Stomach (tissue), 8 donors: ENCODE measurements at regions not wholly inside any gene's neighbourhood (a gene's known extent, or its start where the extent isn't known, plus 50 kb on each side); places are given as distances from the start of the nearest gene placed in this dataset.
A peak's percentile ranks its signal among the peaks of the same experiment; 100 is the strongest.

Experiments used
- DNase-seq, 2 donors: peaks; one replicate each; pipeline versions ENCODE4 v3.0.0 to v3.0.0-alpha.2; 2013 to 2019
- H3K27ac ChIP-seq, 5 donors: fragments of 200-600 bp in 4 of 5; sonication (generic) in 4 of 5; one replicate each; pipeline ENCODE4 v1.5.1; 2013 to 2019; ENCODE audit warnings: mild to moderate bottlenecking in 1 of 5, moderate library complexity in 1 of 5
- H3K27me3 ChIP-seq, 3 donors: fragments of 200-600 bp; sonication (generic); one replicate each; pipeline ENCODE4 v1.5.1; 2017 to 2019; ENCODE audit warnings: mixed run types in 1 of 3
- H3K36me3 ChIP-seq, 4 donors: fragments of 200-600 bp; sonication (generic); 1 replicate in 3 of 4; 2 replicates in 1 of 4; pipeline ENCODE4 v1.5.1; 2016 to 2019
- H3K4me1 ChIP-seq, 4 donors: fragments of 200-600 bp; sonication (generic); one replicate each; pipeline ENCODE4 v1.5.1; 2016 to 2019
- H3K4me3 ChIP-seq, 4 donors: fragments of 200-600 bp; sonication (generic) in 3 of 4; one replicate each; pipeline ENCODE4 v1.5.1; 2016 to 2019; ENCODE audit warnings: mild to moderate bottlenecking in 1 of 4
- H3K9me3 ChIP-seq, 4 donors: fragments of 200-600 bp; sonication (generic); one replicate each; pipeline ENCODE4 v1.5.1; 2016 to 2019
- CTCF ChIP-seq, 7 experiments: fragments of 450-650 bp in 4 of 7; fragments of 200-600 bp in 3 of 7; sonication (generic) in 3 of 7; IDR thresholded peaks; one replicate each; pipeline ENCODE4 v1.5.1; 2016 to 2019; ENCODE audit warnings: antibody characterized with exemption in 7 of 7, control low read depth in 2 of 7, mild to moderate bottlenecking in 1 of 7
- EP300 ChIP-seq: sonication (generic); formaldehyde crosslinking; IDR thresholded peaks from one replicate; pipeline ENCODE4 v1.6.1; 2017; ENCODE audit warnings: antibody characterized with exemption
- POLR2A ChIP-seq, 4 donors: fragments of 450-650 bp; IDR thresholded peaks; one replicate each; pipeline ENCODE4 v1.6.1; 2016; ENCODE audit warnings: antibody characterized with exemption in 4 of 4, control low read depth in 2 of 4, mild to moderate bottlenecking in 1 of 4, moderate library complexity in 1 of 4
- POLR2AphosphoS5 ChIP-seq, 3 donors: sonication (generic); formaldehyde crosslinking; IDR thresholded peaks; one replicate each; pipeline ENCODE4 v1.6.1; 2016; ENCODE audit warnings: antibody characterized with exemption in 3 of 3
- WGBS, 5 donors: extraction: QIAGEN DNeasy Blood & Tissue Kit in 3 of 5; methylation state at CpG; one replicate each; pipeline versions ENCODE4 v1.1.5 to v1.1.7; 2013 to 2018; 5-methylcytosine and 5-hydroxymethylcytosine counted together
- intact Hi-C: fragments of 100-400 bp; cut with DNase I; formaldehyde crosslinking; loops from one replicate; pipeline ENCODE4 v1.15.1; 2023; ENCODE audit warnings: low total_unique reads
- donor health status: healthy with polysubstance abuse.
- donor health status: Bipolar disorder and iron deficiency.
- donor health status: healthy.

- intact Hi-C loops, result no loop called here
- H3K27ac ChIP-seq, result no peak overlapping the region
- no peaks in the 10 kb centered on the region for H3K4me1 ChIP-seq
- DNase-seq, result peak; percentile 35 to 63
- TF ChIP-seq POLR2A (IDR thresholded peaks at IDR 0.05) (no peak), POLR2AphosphoS5 (IDR thresholded peaks at IDR 0.05) (peak in 1 of 3 donors; percentile 27), CTCF (IDR thresholded peaks at IDR 0.05) (no peak), EP300 (no peak)
- H3K27me3 ChIP-seq, result no peaks in the 10 kb centered on the region
- no peaks in the 10 kb centered on the region for H3K36me3 ChIP-seq
- no peaks in the 10 kb centered on the region for H3K9me3 ChIP-seq
- no peak overlapping the region for H3K4me3 ChIP-seq
- WGBS, 5 donors, result 23 to 61% (median 47%) methylated on average over 2 of the region's 2 CpGs
Measured at GRCh38 chr15:45863881-45864580, 229.2 kb downstream of the SQOR start.

- no peak for TF ChIP-seq EP300
- TF ChIP-seq POLR2A (IDR thresholded peaks at IDR 0.05), result no peak
- TF ChIP-seq CTCF (IDR thresholded peaks at IDR 0.05), result no peak
- no peak for TF ChIP-seq POLR2AphosphoS5 (IDR thresholded peaks at IDR 0.05)
- no peaks in the 10 kb centered on the region for H3K27me3 ChIP-seq
- H3K27ac ChIP-seq, result no peak overlapping the region
- 63 to 75% (median 65%) methylated on average over 3 of the region's 3 CpGs for WGBS, 5 donors
- intact Hi-C loops, result no loop called here
- H3K9me3 ChIP-seq, result no peaks in the 10 kb centered on the region
- H3K4me1 ChIP-seq, result no peaks in the 10 kb centered on the region
- H3K36me3 ChIP-seq, result no peaks in the 10 kb centered on the region
- no peak overlapping the region for H3K4me3 ChIP-seq
- DNase-seq, result no peak
Measured at GRCh38 chr15:45866616-45867015, 231.8 kb downstream of the SQOR start.

- Histone ChIP-seq H3K4me1 (no peaks in the 10 kb centered on the region), H3K36me3 (no peaks in the 10 kb centered on the region), H3K27ac (no peak overlapping the region), H3K4me3 (no peak overlapping the region), H3K9me3 (no peaks in the 10 kb centered on the region), H3K27me3 (no peaks in the 10 kb centered on the region)
- intact Hi-C loops, result no loop called here
- TF ChIP-seq EP300 (no peak), POLR2A (IDR thresholded peaks at IDR 0.05) (no peak), CTCF (IDR thresholded peaks at IDR 0.05) (no peak), POLR2AphosphoS5 (IDR thresholded peaks at IDR 0.05) (no peak)
- no peak for DNase-seq
Measured at GRCh38 chr15:45867281-45867680, 232.5 kb downstream of the SQOR start.

- no peak for TF ChIP-seq POLR2AphosphoS5 (IDR thresholded peaks at IDR 0.05)
- WGBS, 5 donors, result 89 to 99% (median 93%) methylated on average over 2 of the region's 2 CpGs
- no peak overlapping the region for H3K27ac ChIP-seq
- no peak overlapping the region for H3K4me3 ChIP-seq
- no peaks in the 10 kb centered on the region for H3K4me1 ChIP-seq
- intact Hi-C loops, result no loop called here
- no peaks in the 10 kb centered on the region for H3K36me3 ChIP-seq
- peaks cover 0 to 2% (median 0%) of the 10 kb centered on the region in 4 donors for H3K9me3 ChIP-seq
- DNase-seq, result no peak
- H3K27me3 ChIP-seq, result no peaks in the 10 kb centered on the region
Measured at GRCh38 chr15:45868109-45868691, 233.4 kb downstream of the SQOR start.

- TF ChIP-seq POLR2AphosphoS5 (IDR thresholded peaks at IDR 0.05), result no peak
- TF ChIP-seq CTCF (IDR thresholded peaks at IDR 0.05), result no peak
- no peak for TF ChIP-seq EP300
- no peak for TF ChIP-seq POLR2A (IDR thresholded peaks at IDR 0.05)
- WGBS, 5 donors, result 81 to 87% (median 87%) methylated on average over 5 of the region's 5 CpGs
Measured at GRCh38 chr15:45869034-45869668, 234.3 kb downstream of the SQOR start.

More at GRCh38 chr15:45869034-45869668, 234.3 kb downstream of the SQOR start:
- Histone ChIP-seq H3K4me3 (no peak overlapping the region), H3K36me3 (no peaks in the 10 kb centered on the region), H3K27ac (no peak overlapping the region), H3K27me3 (no peaks in the 10 kb centered on the region), H3K4me1 (no peaks in the 10 kb centered on the region), H3K9me3 (peaks cover 0 to 8% (median 0%) of the 10 kb centered on the region in 4 donors)
- no peak for DNase-seq
- intact Hi-C loops, result no loop called here
